GM11168 (cell line): ENCODE measurements at regions not wholly inside any gene's neighbourhood (a gene's known extent, or its start where the extent isn't known, plus 50 kb on each side); places are given as distances from the start of the nearest gene placed in this dataset.

ENCODE experiments used
- in situ Hi-C: fragments of 300-500 bp; cut with MboI; formaldehyde crosslinking; loops from one replicate; pipeline ENCODE4 v1.12.0; 2022; ENCODE audit warnings: low sequenced_read_pairs; ENCODE audit not compliant: unreplicated experiment

- in situ Hi-C loops, result no loop called here
Observed at GRCh38 chr6:154596701-154597100, 86.2 kb upstream of the CNKSR3 start.

GRCh38 chr6:154598399-154598798 is 87.9 kb upstream of the CNKSR3 start:
- in situ Hi-C loops, result no loop called here

- in situ Hi-C loops, result no loop called here
Observed at GRCh38 chr6:154602296-154602695, 91.8 kb upstream of the CNKSR3 start.

- in situ Hi-C loops, result no loop called here
Observed at GRCh38 chr6:154602708-154603107, 92.2 kb upstream of the CNKSR3 start.

GRCh38 chr6:154604119-154604518 is 93.6 kb upstream of the CNKSR3 start:
- in situ Hi-C loops, result no loop called here

- in situ Hi-C loops, result no loop called here
Observed at GRCh38 chr6:154605178-154605881, 94.8 kb upstream of the CNKSR3 start.

- in situ Hi-C loops, result no loop called here
Observed at GRCh38 chr6:154605882-154606370, 95.4 kb upstream of the CNKSR3 start.

GRCh38 chr6:154606457-154606856 is 96.0 kb upstream of the CNKSR3 start:
- in situ Hi-C loops, result no loop called here

- in situ Hi-C loops, result no loop called here
Observed at GRCh38 chr6:154606860-154607259, 96.4 kb upstream of the CNKSR3 start.

- in situ Hi-C loops, result no loop called here
Observed at GRCh38 chr6:154611241-154611640, 100.8 kb upstream of the CNKSR3 start.

- in situ Hi-C loops, result no loop called here
Observed at GRCh38 chr6:154611847-154612246, 101.4 kb upstream of the CNKSR3 start.

GRCh38 chr6:154613137-154613676 is 102.7 kb upstream of the CNKSR3 start:
- in situ Hi-C loops, result no loop called here

- in situ Hi-C loops, result no loop called here
Observed at GRCh38 chr6:154614101-154614500, 103.6 kb upstream of the CNKSR3 start.

- in situ Hi-C loops, result no loop called here
Observed at GRCh38 chr6:154614641-154615040, 104.2 kb upstream of the CNKSR3 start.

- in situ Hi-C loops, result no loop called here
Observed at GRCh38 chr6:154615483-154616025, 105.1 kb upstream of the CNKSR3 start.

GRCh38 chr6:154617175-154617574 is 106.7 kb upstream of the CNKSR3 start:
- in situ Hi-C loops, result no loop called here

- in situ Hi-C loops, result no loop called here
Observed at GRCh38 chr6:154619146-154619545, 108.7 kb upstream of the CNKSR3 start.

- in situ Hi-C loops, result no loop called here
Observed at GRCh38 chr6:154621686-154622085, 111.2 kb upstream of the CNKSR3 start.

GRCh38 chr6:154622618-154623336 is 110.4 kb upstream of the SCAF8 start:
- in situ Hi-C loops, result no loop called here

GRCh38 chr6:154623391-154623790 is 109.8 kb upstream of the SCAF8 start:
- in situ Hi-C loops, result no loop called here

- in situ Hi-C loops, result no loop called here
Observed at GRCh38 chr6:154624038-154624599, 109.1 kb upstream of the SCAF8 start.
